Right lobe of liver (tissue), 6 donors: ENCODE measurements at regions not wholly inside any gene's neighbourhood (a gene's known extent, or its start where the extent isn't known, plus 50 kb on each side); places are given as distances from the start of the nearest gene placed in this dataset.

Experiments used
- ATAC-seq, 4 donors: fragments of 200-7000 bp; cut with Tn5 transposase; one replicate each; pipeline ENCODE4 v1.9.1; 2020; ENCODE audit warnings: mild to moderate bottlenecking in 4 of 4, moderate library complexity in 4 of 4
- DNase-seq, 3 donors: peaks; one replicate each; pipeline ENCODE4 v3.0.0-alpha.2; 2020
- H3K27ac ChIP-seq, 3 donors: fragments of 200-600 bp; one replicate each; pipeline ENCODE4 v1.8.0; 2022
- H3K27me3 ChIP-seq, 2 donors: fragments of 200-600 bp; one replicate each; pipeline ENCODE4 v1.8.0; 2022
- H3K36me3 ChIP-seq, 4 donors: fragments of 200-600 bp; sonication (generic) in 1 of 4; one replicate each; pipeline versions ENCODE4 v1.5.1 to v1.8.0; 2017 to 2022; ENCODE audit warnings: control low read depth in 1 of 4
- H3K4me1 ChIP-seq, 4 donors: fragments of 200-600 bp; sonication (generic) in 1 of 4; one replicate each; pipeline versions ENCODE4 v1.5.1 to v1.8.0; 2017 to 2022; ENCODE audit warnings: control low read depth in 1 of 4
- H3K4me3 ChIP-seq, 3 donors: fragments of 200-600 bp; one replicate each; pipeline ENCODE4 v1.8.0; 2022
- H3K9me3 ChIP-seq, 4 donors: fragments of 200-600 bp; sonication (generic) in 1 of 4; one replicate each; pipeline versions ENCODE4 v1.5.1 to v1.8.0; 2017 to 2022; ENCODE audit warnings: control low read depth in 1 of 4
- CTCF ChIP-seq, 4 donors: fragments of 200-600 bp in 3 of 4; fragments of 450-650 bp in 1 of 4; IDR thresholded peaks; one replicate each; pipeline versions ENCODE4 v1.5.1 to v1.8.0; 2016 to 2022; ENCODE audit warnings: antibody characterized with exemption in 4 of 4, mild to moderate bottlenecking in 2 of 4
- POLR2A ChIP-seq: fragments of 450-650 bp; IDR thresholded peaks from one replicate; pipeline ENCODE4 v1.6.1; 2017; ENCODE audit warnings: antibody characterized with exemption, mild to moderate bottlenecking
- WGBS: methylation state at CpG from one replicate; pipeline ENCODE4 v1.1.6; 2018; ENCODE audit warnings: low coverage, low lambda C conversion rate; ENCODE audit not compliant: insufficient coverage; ENCODE audit errors: missing lambda C conversion rate; 5-methylcytosine and 5-hydroxymethylcytosine counted together
- intact Hi-C, 2 donors: fragments of 100-400 bp; cut with DNase I; formaldehyde crosslinking; loops; one replicate each; pipeline versions ENCODE4 v1.11.2 to v1.14.1; 2022
- donor health status: DM: no; HTN: yes; CAD: no.
- donor health status: DM: no; HTN: no; CAD: no.
- donor health status: DM: no; HTN: no; CAD: no.
- donor health status: DM: no; HTN: yes; CAD: no.
- donor health status: DM: no; HTN: yes; CAD: no.

- no peak for ATAC-seq
- no peaks in the 10 kb centered on the region for H3K9me3 ChIP-seq
- DNase-seq, result no peak
- H3K36me3 ChIP-seq, result no peaks in the 10 kb centered on the region
- 58% methylated on average over 1 of the region's 1 CpG for WGBS
- TF ChIP-seq POLR2A (no peak), CTCF (IDR thresholded peaks at IDR 0.05) (no peak)
- H3K4me3 ChIP-seq, result no peak overlapping the region
- no peaks in the 10 kb centered on the region for H3K27me3 ChIP-seq
- no peaks in the 10 kb centered on the region for H3K4me1 ChIP-seq
- intact Hi-C loops, result no loop called here
- H3K27ac ChIP-seq, result no peak overlapping the region
Observed at GRCh38 chr12:58601529-58601928, 318.8 kb downstream of the LRIG3 start.

GRCh38 chr12:58602179-58602578, 318.1 kb downstream of the LRIG3 start:
- 65% methylated on average over 5 of the region's 6 CpGs for WGBS
- DNase-seq, result no peak

GRCh38 chr12:58602736-58603135, 317.6 kb downstream of the LRIG3 start:
- H3K9me3 ChIP-seq, result no peaks in the 10 kb centered on the region
- H3K4me3 ChIP-seq, result no peak overlapping the region
- H3K4me1 ChIP-seq, result no peaks in the 10 kb centered on the region
- H3K27ac ChIP-seq, result no peak overlapping the region
- no peaks in the 10 kb centered on the region for H3K27me3 ChIP-seq
- TF ChIP-seq POLR2A (no peak), CTCF (IDR thresholded peaks at IDR 0.05) (no peak)
- DNase-seq (no peak), ATAC-seq (no peak)
- H3K36me3 ChIP-seq, result no peaks in the 10 kb centered on the region
- WGBS, result 20% methylated on average over 1 of the region's 1 CpG
- intact Hi-C loops, result no loop called here

More at GRCh38 chr12:58602179-58602578, 318.1 kb downstream of the LRIG3 start:
- Histone ChIP-seq H3K36me3 (no peaks in the 10 kb centered on the region), H3K27ac (no peak overlapping the region), H3K4me1 (no peaks in the 10 kb centered on the region), H3K9me3 (no peaks in the 10 kb centered on the region), H3K4me3 (no peak overlapping the region), H3K27me3 (no peaks in the 10 kb centered on the region)
- intact Hi-C loops, result no loop called here
- no peak for TF ChIP-seq POLR2A
- no peak for TF ChIP-seq CTCF (IDR thresholded peaks at IDR 0.05)
- no peak for ATAC-seq

- Histone ChIP-seq H3K4me3 (no peak overlapping the region), H3K27ac (no peak overlapping the region), H3K36me3 (no peaks in the 10 kb centered on the region), H3K27me3 (no peaks in the 10 kb centered on the region), H3K4me1 (no peaks in the 10 kb centered on the region), H3K9me3 (no peaks in the 10 kb centered on the region)
- 23% methylated on average over 1 of the region's 1 CpG for WGBS
- TF ChIP-seq POLR2A (no peak), CTCF (IDR thresholded peaks at IDR 0.05) (no peak)
- intact Hi-C loops, result no loop called here
- ATAC-seq (no peak), DNase-seq (no peak)
Observed at GRCh38 chr12:58607805-58608204, 312.5 kb downstream of the LRIG3 start.

- no peak for DNase-seq
- H3K4me3 ChIP-seq, result no peak overlapping the region
- intact Hi-C loops, result no loop called here
- no peak for TF ChIP-seq POLR2A
- no peak for TF ChIP-seq CTCF (IDR thresholded peaks at IDR 0.05)
- ATAC-seq, result no peak
- no peaks in the 10 kb centered on the region for H3K9me3 ChIP-seq
- no peaks in the 10 kb centered on the region for H3K36me3 ChIP-seq
- no peak overlapping the region for H3K27ac ChIP-seq
- WGBS, result 42% methylated on average over 1 of the region's 1 CpG
- no peaks in the 10 kb centered on the region for H3K4me1 ChIP-seq
- H3K27me3 ChIP-seq, result no peaks in the 10 kb centered on the region
Observed at GRCh38 chr12:58608711-58609110, 311.6 kb downstream of the LRIG3 start.
